ENCODE measurements at regions not wholly inside any gene's neighbourhood (a gene's known extent, or its start where the extent isn't known, plus 50 kb on each side); places are given as distances from the start of the nearest gene placed in this dataset.

DNA sequence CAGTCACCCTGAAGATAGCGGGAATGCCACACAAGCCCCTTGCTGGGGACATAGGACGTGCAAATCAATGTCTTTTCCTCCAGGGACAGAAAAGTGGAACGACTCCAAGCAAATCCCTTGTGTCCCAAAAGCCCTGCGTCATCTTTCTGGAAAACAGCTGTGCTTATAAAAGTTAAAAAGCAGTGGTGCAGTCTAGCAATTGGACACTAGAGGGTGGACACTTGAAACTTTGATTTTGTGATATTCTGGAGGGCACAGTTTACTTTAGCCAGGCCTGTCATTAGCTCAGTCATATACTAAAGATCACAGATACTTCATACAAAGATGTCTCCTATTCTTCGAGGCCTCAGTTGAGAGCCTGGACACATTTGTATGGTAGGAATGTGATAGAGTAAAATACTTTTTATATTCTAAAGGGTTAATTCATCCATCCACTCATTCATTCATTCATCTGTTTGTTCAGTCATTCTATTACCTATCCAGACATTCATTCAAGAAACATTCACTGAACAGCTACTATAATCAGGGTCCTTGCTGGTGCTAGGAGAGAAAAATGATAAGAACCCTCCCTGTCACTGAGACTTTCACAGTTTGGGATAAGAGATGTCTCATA is 63.8 kb upstream of the ANKRD34C start:
- no peak overlapping the region for H2BK15ac ChIP-seq (ENCODE audit: low read length)
- H4K91ac ChIP-seq (ENCODE audit: low read depth, low read length, poor library complexity): no peak overlapping the region
- no peak overlapping the region for H3K14ac ChIP-seq (ENCODE audit: low read length)
- no peak overlapping the region for H2AFZ ChIP-seq (ENCODE audit: low read length)
- no peak overlapping the region for H2BK12ac ChIP-seq (ENCODE audit: low read length)
- H3K23ac ChIP-seq (ENCODE audit: low read depth, low read length, poor library complexity): no peak overlapping the region
- no CpG with 5 or more reads among the region's 5 CpGs for WGBS, 2 donors (ENCODE audit: extremely low coverage in 2 of 2, insufficient read length in 2 of 2, insufficient replicate concordance in 1 of 2)
- no peak overlapping the region for H2AK5ac ChIP-seq (ENCODE audit: low read depth, low read length)
- no peak overlapping the region for H3K4me3 ChIP-seq (ENCODE audit: low read length in 2 of 2)
- H2BK120ac ChIP-seq (ENCODE audit: low read depth, low read length): no peak overlapping the region
- no peak overlapping the region for H3K18ac ChIP-seq (ENCODE audit: low read length)
- peaks cover 0 to 3% of the 10 kb centered on the region in 2 donors for H3K9me3 ChIP-seq (replicated peaks in 1 of 2; ENCODE audit: control insufficient read depth in 2 of 2, insufficient read depth in 1 of 2, low read depth in 1 of 2, low read length in 2 of 2)
- H3K27me3 ChIP-seq (ENCODE audit: control insufficient read depth in 3 of 3, insufficient read depth in 3 of 3, low read depth in 1 of 3, low read length in 3 of 3): peaks cover 0 to 13% (median 0%) of the 10 kb centered on the region in 3 experiments
- H3K4me1 ChIP-seq (ENCODE audit: control insufficient read depth in 2 of 2, insufficient read depth in 1 of 2, low read depth in 1 of 2, low read length in 2 of 2): peaks cover 0 to 4% of the 10 kb centered on the region in 2 donors
- no peak overlapping the region for H3K27ac ChIP-seq (replicated peaks; ENCODE audit: low read length)
- no peak overlapping the region for H3K9ac ChIP-seq (ENCODE audit: low read depth, low read length, poor library complexity)
- H3K4ac ChIP-seq (ENCODE audit: low read length): no peak overlapping the region
- no peak overlapping the region for H3K4me2 ChIP-seq (ENCODE audit: insufficient read depth, low read length, poor library complexity, severe bottlenecking)
- H2BK5ac ChIP-seq (ENCODE audit: low read length): no peak overlapping the region
- H3K36me3 ChIP-seq (replicated peaks in 1 of 2; ENCODE audit: control insufficient read depth in 2 of 2, insufficient read depth in 2 of 2, low read length in 2 of 2): no peaks in the 10 kb centered on the region
- H3K79me1 ChIP-seq (ENCODE audit: low read depth, low read length): no peaks in the 10 kb centered on the region
- no peak for DNase-seq (ENCODE audit: low spot score)
- no peak overlapping the region for H4K8ac ChIP-seq (ENCODE audit: low read depth, low read length)

GRCh38 chr15:79213650-79214049 is 68.9 kb upstream of the ANKRD34C start:
- Histone ChIP-seq H3K4ac (ENCODE audit: low read length) (no peak overlapping the region), H2BK120ac (ENCODE audit: low read depth, low read length) (no peak overlapping the region), H2BK15ac (ENCODE audit: low read length) (no peak overlapping the region), H4K8ac (ENCODE audit: low read depth, low read length) (no peak overlapping the region), H2AFZ (ENCODE audit: low read length) (no peak overlapping the region), H3K27me3 (ENCODE audit: control insufficient read depth in 3 of 3, insufficient read depth in 3 of 3, low read depth in 1 of 3, low read length in 3 of 3) (peaks cover 0 to 15% (median 1%) of the 10 kb centered on the region in 3 experiments), H3K14ac (ENCODE audit: low read length) (no peak overlapping the region), H3K9me3 (replicated peaks in 1 of 2; ENCODE audit: control insufficient read depth in 2 of 2, insufficient read depth in 1 of 2, low read depth in 1 of 2, low read length in 2 of 2) (peaks cover 0 to 3% of the 10 kb centered on the region in 2 donors), H2BK12ac (ENCODE audit: low read length) (no peak overlapping the region), H3K36me3 (replicated peaks in 1 of 2; ENCODE audit: control insufficient read depth in 2 of 2, insufficient read depth in 2 of 2, low read length in 2 of 2) (no peaks in the 10 kb centered on the region), H3K9ac (ENCODE audit: low read depth, low read length, poor library complexity) (no peak overlapping the region), H4K91ac (ENCODE audit: low read depth, low read length, poor library complexity) (no peak overlapping the region), H3K23ac (ENCODE audit: low read depth, low read length, poor library complexity) (no peak overlapping the region), H2BK5ac (ENCODE audit: low read length) (no peak overlapping the region), H3K27ac (replicated peaks; ENCODE audit: low read length) (no peak overlapping the region), H2AK5ac (ENCODE audit: low read depth, low read length) (no peak overlapping the region), H3K4me1 (ENCODE audit: control insufficient read depth in 2 of 2, insufficient read depth in 1 of 2, low read depth in 1 of 2, low read length in 2 of 2) (peaks cover 0 to 14% of the 10 kb centered on the region in 2 donors), H3K18ac (ENCODE audit: low read length) (no peak overlapping the region), H3K4me3 (ENCODE audit: low read length in 2 of 2) (no peak overlapping the region), H3K4me2 (ENCODE audit: insufficient read depth, low read length, poor library complexity, severe bottlenecking) (no peak overlapping the region), H3K79me1 (ENCODE audit: low read depth, low read length) (no peaks in the 10 kb centered on the region)
- DNase-seq (ENCODE audit: low spot score): no peak
- no CpG with 5 or more reads among the region's 3 CpGs for WGBS, 2 donors (ENCODE audit: extremely low coverage in 2 of 2, insufficient read length in 2 of 2, insufficient replicate concordance in 1 of 2)

DNA sequence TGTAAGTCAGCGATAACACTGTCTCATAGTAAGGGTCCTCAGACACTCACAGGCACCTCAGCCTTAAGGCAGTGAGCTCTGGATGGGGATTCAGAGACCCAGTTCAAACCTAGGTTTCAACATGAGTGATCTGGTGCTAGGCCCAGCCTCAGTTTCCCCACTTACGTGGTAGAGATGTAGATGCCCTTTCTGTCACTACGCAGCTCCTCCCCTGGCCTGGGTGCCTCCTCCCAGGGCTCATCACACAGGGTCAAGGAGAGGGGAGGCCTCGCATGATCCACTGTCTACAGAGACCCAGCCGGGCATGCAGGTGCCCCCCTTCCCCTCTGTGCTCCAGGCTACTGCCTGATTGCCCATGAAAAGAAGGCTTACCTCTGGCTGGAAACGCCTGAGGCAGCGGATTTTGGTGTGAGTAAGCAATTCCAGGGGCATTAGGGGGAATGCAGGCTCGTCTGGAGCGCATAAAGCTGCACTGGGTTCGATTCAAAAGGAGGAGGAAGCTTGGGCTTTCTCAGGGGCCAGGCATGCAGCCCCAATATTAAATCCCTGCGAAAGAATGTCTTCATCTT is 69.8 kb upstream of the ANKRD34C start:
- Histone ChIP-seq H3K79me1 (ENCODE audit: low read depth, low read length) (no peaks in the 10 kb centered on the region), H3K18ac (ENCODE audit: low read length) (no peak overlapping the region), H4K91ac (ENCODE audit: low read depth, low read length, poor library complexity) (no peak overlapping the region), H3K14ac (ENCODE audit: low read length) (no peak overlapping the region), H3K9me3 (replicated peaks in 1 of 2; ENCODE audit: control insufficient read depth in 2 of 2, insufficient read depth in 1 of 2, low read depth in 1 of 2, low read length in 2 of 2) (peaks cover 0 to 3% of the 10 kb centered on the region in 2 donors), H3K4me3 (ENCODE audit: low read length in 2 of 2) (no peak overlapping the region), H3K36me3 (replicated peaks in 1 of 2; ENCODE audit: control insufficient read depth in 2 of 2, insufficient read depth in 2 of 2, low read length in 2 of 2) (no peaks in the 10 kb centered on the region), H3K27ac (replicated peaks; ENCODE audit: low read length) (no peak overlapping the region), H2BK120ac (ENCODE audit: low read depth, low read length) (no peak overlapping the region), H2BK15ac (ENCODE audit: low read length) (no peak overlapping the region), H3K23ac (ENCODE audit: low read depth, low read length, poor library complexity) (no peak overlapping the region), H4K8ac (ENCODE audit: low read depth, low read length) (no peak overlapping the region), H3K4me1 (ENCODE audit: control insufficient read depth in 2 of 2, insufficient read depth in 1 of 2, low read depth in 1 of 2, low read length in 2 of 2) (peaks cover 0 to 14% of the 10 kb centered on the region in 2 donors), H2AFZ (ENCODE audit: low read length) (no peak overlapping the region), H3K27me3 (ENCODE audit: control insufficient read depth in 3 of 3, insufficient read depth in 3 of 3, low read depth in 1 of 3, low read length in 3 of 3) (peaks cover 0 to 15% (median 1%) of the 10 kb centered on the region in 3 experiments), H2BK5ac (ENCODE audit: low read length) (no peak overlapping the region), H3K4me2 (ENCODE audit: insufficient read depth, low read length, poor library complexity, severe bottlenecking) (no peak overlapping the region), H3K9ac (ENCODE audit: low read depth, low read length, poor library complexity) (no peak overlapping the region), H2AK5ac (ENCODE audit: low read depth, low read length) (no peak overlapping the region), H3K4ac (ENCODE audit: low read length) (no peak overlapping the region), H2BK12ac (ENCODE audit: low read length) (no peak overlapping the region)
- no CpG with 5 or more reads among the region's 11 CpGs for WGBS, 2 donors (ENCODE audit: extremely low coverage in 2 of 2, insufficient read length in 2 of 2, insufficient replicate concordance in 1 of 2)
- DNase-seq (ENCODE audit: low spot score): peak; percentile 32

DNA sequence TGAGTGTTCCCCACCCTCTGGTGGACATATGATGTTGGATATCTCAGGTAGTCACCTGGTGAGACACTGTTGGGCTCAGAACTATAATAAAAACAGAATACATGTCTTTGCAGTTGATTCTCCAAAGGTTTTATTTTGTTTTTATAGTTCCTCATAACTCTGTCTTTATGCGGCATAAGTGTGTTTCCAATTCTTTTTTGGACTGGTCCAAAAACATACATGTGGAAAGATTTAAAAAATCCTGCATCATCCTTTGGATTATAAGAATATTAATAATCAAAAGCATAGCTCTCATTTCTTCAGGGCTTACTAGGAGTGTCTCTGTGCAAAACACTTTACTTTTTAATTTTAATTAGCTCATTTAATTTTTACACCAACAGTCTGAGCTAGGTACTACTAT is 71.0 kb upstream of the ANKRD34C start:
- no peak overlapping the region for H3K4me3 ChIP-seq (ENCODE audit: low read length in 2 of 2)
- no peaks in the 10 kb centered on the region for H3K36me3 ChIP-seq (replicated peaks in 1 of 2; ENCODE audit: control insufficient read depth in 2 of 2, insufficient read depth in 2 of 2, low read length in 2 of 2)
- H2BK15ac ChIP-seq (ENCODE audit: low read length): no peak overlapping the region
- no peak overlapping the region for H2BK12ac ChIP-seq (ENCODE audit: low read length)
- no peak overlapping the region for H4K8ac ChIP-seq (ENCODE audit: low read depth, low read length)
- H2BK5ac ChIP-seq (ENCODE audit: low read length): no peak overlapping the region
- no peak overlapping the region for H3K9ac ChIP-seq (ENCODE audit: low read depth, low read length, poor library complexity)
- H3K27ac ChIP-seq (replicated peaks; ENCODE audit: low read length): no peak overlapping the region
- no peak overlapping the region for H2AFZ ChIP-seq (ENCODE audit: low read length)
- H3K23ac ChIP-seq (ENCODE audit: low read depth, low read length, poor library complexity): no peak overlapping the region
- no peak overlapping the region for H2AK5ac ChIP-seq (ENCODE audit: low read depth, low read length)
- no peaks in the 10 kb centered on the region for H3K79me1 ChIP-seq (ENCODE audit: low read depth, low read length)
- no peak overlapping the region for H3K4ac ChIP-seq (ENCODE audit: low read length)
- H3K27me3 ChIP-seq (ENCODE audit: control insufficient read depth in 3 of 3, insufficient read depth in 3 of 3, low read depth in 1 of 3, low read length in 3 of 3): peaks cover 0 to 11% (median 1%) of the 10 kb centered on the region in 3 experiments
- peaks cover 0 to 14% of the 10 kb centered on the region in 2 donors for H3K4me1 ChIP-seq (ENCODE audit: control insufficient read depth in 2 of 2, insufficient read depth in 1 of 2, low read depth in 1 of 2, low read length in 2 of 2)
- no peaks in the 10 kb centered on the region for H3K9me3 ChIP-seq (replicated peaks in 1 of 2; ENCODE audit: control insufficient read depth in 2 of 2, insufficient read depth in 1 of 2, low read depth in 1 of 2, low read length in 2 of 2)
- H3K18ac ChIP-seq (ENCODE audit: low read length): no peak overlapping the region
- no peak overlapping the region for H4K91ac ChIP-seq (ENCODE audit: low read depth, low read length, poor library complexity)
- no peak for DNase-seq (ENCODE audit: low spot score)
- no CpG with 5 or more reads among the region's 1 CpG for WGBS, 2 donors (ENCODE audit: extremely low coverage in 2 of 2, insufficient read length in 2 of 2, insufficient replicate concordance in 1 of 2)
- no peak overlapping the region for H3K4me2 ChIP-seq (ENCODE audit: insufficient read depth, low read length, poor library complexity, severe bottlenecking)
- H3K14ac ChIP-seq (ENCODE audit: low read length): no peak overlapping the region
- H2BK120ac ChIP-seq (ENCODE audit: low read depth, low read length): no peak overlapping the region
